HT-29 (cell line): ENCODE measurements at regions not wholly inside any gene's neighbourhood (a gene's known extent, or its start where the extent isn't known, plus 50 kb on each side); places are given as distances from the start of the nearest gene placed in this dataset.
"Not testable (repeated sequence)": the region's sequence is repeated elsewhere in the genome, so short reads cannot be mapped to it uniquely, and the experiment has no call there.

Source experiments
- DNase-seq: peaks from one replicate; pipeline ENCODE4 v3.0.0-alpha.2; 2015; ENCODE audit warnings: low spot score

DNA sequence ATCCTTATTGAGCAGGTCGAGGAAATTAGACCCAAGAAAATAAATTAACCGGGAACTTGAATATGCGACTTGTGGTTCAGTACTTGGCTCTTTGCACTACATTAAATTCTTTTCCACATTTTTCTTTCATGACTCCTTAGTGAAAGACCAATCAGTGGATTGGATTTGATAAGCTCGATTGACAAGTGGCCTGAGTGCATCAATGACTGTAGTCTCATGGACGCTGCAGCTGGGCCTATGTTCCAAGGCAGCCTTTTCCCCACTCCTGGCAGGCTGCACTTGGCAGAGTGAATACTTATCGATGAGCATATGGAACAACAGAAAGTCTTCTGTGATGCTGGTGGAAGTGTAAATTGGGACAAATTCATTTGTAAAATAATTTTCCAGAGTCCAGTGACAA, 210.8 kb upstream of the EXOC2 start:
- DNase-seq: no peak

DNA sequence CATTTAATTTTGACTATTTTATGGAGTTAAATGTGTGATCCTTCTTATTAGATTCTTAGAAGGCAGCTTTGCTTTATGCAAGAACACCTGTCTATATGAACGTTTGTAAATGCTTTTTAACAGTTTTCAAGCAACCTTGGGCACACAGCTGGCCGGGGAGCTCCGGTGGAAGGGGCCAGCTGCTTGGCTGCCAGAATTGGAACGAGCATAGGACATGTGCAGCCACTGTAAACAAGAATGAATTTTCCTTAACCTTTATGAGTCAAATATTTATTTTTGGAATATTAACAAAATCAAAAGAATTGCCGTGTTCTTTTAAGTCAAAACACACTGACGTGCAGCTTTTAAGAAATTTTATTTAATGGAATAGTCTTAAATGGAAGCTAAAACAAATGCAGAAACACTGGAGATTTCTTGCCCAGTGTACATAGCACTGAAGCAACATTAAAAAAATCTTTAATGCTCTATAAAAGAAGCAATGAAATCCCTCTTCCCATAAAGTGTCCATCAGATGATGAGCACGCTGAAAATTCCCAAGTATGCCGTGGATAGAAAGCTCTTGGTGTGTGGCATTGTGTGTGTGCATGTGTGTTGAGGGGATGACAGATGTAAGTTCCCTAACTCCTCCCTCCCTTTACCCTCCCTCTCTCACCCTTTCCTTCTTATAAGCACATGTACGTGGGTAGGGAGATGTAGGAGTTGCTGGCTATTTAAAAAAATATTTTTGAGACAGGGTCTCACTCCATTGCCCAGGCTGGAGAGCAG, 208.9 kb upstream of the EXOC2 start:
- no peak for DNase-seq

GRCh38 chr6:900716-901605, 208.0 kb upstream of the EXOC2 start:
- no peak for DNase-seq

- DNase-seq: no peak
Observed at GRCh38 chr6:897528-898207, 204.7 kb upstream of the EXOC2 start.

DNA sequence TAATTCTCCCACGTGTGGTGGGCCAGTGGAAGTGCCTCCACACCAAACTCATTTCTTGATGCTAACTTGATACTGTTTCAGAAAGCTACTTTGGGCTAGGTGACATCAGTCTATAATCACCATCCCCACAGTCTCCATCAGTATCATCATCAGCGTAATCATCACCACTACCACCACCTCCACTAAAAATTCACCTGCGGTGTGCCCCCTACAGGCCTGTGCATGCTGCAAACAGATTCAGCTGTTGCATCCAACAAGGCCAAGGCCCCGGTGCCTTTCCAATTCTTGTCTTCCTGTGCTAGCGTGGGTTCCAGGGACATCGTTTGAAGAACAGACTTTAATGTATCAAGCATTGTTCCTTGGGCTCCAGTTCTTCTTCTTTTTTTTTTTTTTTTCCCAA, 201.3 kb upstream of the EXOC2 start:
- no peak for DNase-seq

DNA sequence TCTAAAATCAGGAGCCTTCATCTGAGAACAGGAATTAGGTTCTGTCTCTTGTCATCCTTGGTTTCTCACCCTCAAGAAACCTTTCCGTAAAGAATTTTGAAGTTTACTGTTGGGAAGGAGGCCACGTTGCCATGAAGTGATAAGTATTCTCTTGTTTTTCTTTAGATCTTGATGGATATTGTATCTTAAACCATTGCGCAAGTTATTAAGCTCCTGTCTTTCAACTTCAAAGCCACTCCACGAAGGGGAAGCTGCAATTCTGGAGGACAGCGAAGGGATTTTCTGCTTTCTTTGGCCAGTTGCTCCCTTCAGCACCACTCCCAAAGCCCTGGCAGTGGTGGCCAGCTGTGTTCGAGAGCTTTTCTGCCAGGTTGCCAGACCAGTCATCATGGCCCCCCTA, 198.1 kb upstream of the EXOC2 start:
- no peak for DNase-seq

DNA sequence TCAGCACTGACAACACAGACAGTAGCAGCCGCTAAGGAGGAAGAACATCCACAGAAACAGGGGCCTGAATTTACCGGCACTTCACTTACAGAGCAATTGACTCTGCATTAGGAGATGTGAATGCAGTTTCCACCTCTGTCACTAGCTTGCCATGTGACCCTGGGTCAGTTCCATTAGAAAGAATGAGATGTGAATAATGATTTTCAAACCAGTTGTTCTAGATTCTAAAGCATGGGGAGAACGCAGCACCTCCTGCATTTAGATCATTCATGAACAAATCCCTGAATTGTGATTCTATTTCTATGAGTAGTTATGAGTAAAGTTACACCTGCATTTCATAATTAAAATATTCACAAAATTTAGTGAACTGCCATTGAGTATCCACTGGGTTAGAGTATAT, 197.3 kb upstream of the EXOC2 start:
- no peak for DNase-seq

GRCh38 chr6:887583-888235, 194.8 kb upstream of the EXOC2 start:
- no peak for DNase-seq

GRCh38 chr6:886116-886515, 193.2 kb upstream of the EXOC2 start:
- DNase-seq: not testable (repeated sequence)

- peak; percentile 11 for DNase-seq
Observed at GRCh38 chr6:885051-885590, 192.2 kb upstream of the EXOC2 start.

DNA sequence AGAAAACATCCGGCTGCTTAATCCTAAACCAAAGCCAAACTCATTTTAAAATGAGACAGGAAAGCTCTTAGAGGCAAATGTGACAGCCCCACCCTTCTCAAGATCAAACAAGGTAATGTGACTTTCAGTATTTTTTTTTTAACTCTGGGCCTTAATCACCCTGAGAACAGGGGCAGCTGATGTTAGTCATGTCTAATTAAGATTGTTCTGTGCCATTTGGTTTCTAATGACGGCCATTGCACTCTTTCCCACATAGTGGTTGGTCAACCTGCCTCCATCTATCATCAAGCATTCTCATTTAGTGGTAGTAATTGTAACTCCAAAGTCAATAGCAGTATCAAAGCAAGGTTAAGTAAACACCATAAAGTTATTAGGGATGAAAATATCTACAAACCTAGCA, 191.6 kb upstream of the EXOC2 start:
- DNase-seq: peak; percentile 19

GRCh38 chr6:882084-882598, 189.2 kb upstream of the EXOC2 start:
- no peak for DNase-seq

DNA sequence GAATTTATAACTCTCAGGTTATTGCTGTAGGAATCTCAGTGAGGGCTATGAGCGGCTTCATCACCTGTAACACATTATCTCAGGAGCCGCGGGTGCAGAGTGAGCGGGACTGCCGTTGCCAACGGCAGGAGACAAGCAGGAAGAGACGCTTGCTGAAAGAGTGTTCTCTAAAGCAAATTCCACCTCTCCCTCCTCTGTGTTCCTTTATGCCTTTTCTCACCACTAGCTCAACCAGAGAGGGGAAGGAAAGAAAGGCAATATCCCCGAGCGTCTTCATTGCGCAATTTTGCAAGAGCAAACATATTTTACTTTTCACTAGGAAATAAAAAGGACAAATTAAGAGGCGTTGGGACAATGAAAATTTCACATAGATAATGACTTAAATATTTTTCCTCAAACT, 185.2 kb upstream of the EXOC2 start:
- no peak for DNase-seq

- DNase-seq: no peak
Observed at GRCh38 chr6:875012-875411, 182.1 kb upstream of the EXOC2 start.

- DNase-seq: no peak
Observed at GRCh38 chr6:872570-873125, 179.7 kb upstream of the EXOC2 start.

DNA sequence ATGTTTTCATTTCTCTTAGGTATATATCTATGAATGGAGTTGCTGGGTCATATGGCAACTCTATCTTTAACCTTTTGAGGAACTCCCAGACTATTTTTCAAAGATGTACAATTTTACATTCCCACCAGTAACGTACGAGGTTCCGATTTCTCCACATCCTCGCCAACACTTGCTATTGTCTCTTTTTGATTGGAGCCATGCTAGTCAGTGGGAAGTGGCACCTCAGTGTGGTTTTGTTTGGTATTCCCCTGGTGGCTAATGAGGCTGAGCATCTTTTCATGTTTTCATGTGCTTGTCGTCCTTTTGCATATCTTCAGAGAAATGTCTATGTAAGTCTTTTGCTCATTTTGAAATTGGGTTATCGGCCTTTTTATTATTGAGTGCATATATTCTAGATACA, 178.6 kb upstream of the EXOC2 start:
- DNase-seq: no peak

GRCh38 chr6:870096-870495, 177.2 kb upstream of the EXOC2 start:
- DNase-seq: no peak

GRCh38 chr6:868201-868600, 175.3 kb upstream of the EXOC2 start:
- DNase-seq: no peak

- DNase-seq: no peak
Observed at GRCh38 chr6:867378-867777, 174.4 kb upstream of the EXOC2 start.

DNA sequence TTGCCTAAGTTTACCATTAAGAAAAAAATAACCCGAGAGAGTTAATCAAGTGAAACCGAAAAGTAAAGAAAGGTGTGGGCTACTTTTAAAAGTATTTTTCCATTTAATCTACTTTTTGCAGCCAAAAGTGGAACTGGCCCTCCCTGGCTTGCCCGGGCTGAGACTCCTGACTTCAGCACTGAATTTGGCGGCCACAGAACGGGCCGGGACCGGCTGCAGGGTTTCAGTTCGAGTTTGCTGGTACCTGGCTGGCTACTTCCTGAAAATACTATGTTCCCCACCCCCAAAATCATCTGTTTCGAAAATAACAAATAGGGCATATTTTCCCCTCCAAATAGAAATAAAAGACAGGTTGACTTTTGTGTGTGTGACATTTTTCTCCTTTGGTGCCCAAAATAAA, 173.4 kb upstream of the EXOC2 start:
- no peak for DNase-seq

DNA sequence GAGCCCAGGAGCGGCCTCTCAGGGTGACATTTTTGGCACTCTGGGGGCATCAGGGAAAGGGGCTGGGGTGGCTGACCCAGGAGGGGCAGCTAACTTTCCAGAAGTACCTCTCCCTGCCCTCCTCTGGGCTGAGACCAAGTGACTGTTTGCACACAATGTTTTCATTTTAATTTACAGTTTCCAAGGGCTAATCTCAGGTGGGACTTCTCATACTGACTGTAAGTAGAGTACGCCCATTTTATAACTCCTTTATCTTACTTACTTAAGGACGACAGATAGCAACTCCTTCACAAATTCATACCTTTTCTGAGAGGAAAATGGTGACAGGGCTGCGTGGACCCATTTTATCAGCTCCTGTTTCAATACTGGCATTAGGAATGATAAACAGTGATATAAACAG, 172.9 kb upstream of the EXOC2 start:
- DNase-seq: no peak
